Right ventricle myocardium inferior (tissue), 1 donor: ENCODE measurements at regions not wholly inside any gene's neighbourhood (a gene's known extent, or its start where the extent isn't known, plus 50 kb on each side); places are given as distances from the start of the nearest gene placed in this dataset.
"Not testable (repeated sequence)": the region's sequence is repeated elsewhere in the genome, so short reads cannot be mapped to it uniquely, and the experiment has no call there.

ENCODE experiments used
- ATAC-seq: fragments of 200-7000 bp; cut with Tn5 transposase; one replicate; pipeline ENCODE4 v1.9.1; 2020; ENCODE audit warnings: mild to moderate bottlenecking, moderate library complexity
- DNase-seq: peaks from one replicate; pipeline ENCODE4 v3.0.0; 2021; ENCODE audit errors: missing footprints
- intact Hi-C: fragments of 100-400 bp; cut with DNase I; formaldehyde crosslinking; loops from one replicate; pipeline ENCODE4 v1.11.0; 2022
- donor health status: DM: no; HTN: yes; CAD: no; lungs with severe emphysema.

- ATAC-seq (no peak), DNase-seq (no peak)
- intact Hi-C loops, result no loop called here
Measured at GRCh38 chrX:55813150-55813549, 95.6 kb downstream of the RRAGB start.

DNA sequence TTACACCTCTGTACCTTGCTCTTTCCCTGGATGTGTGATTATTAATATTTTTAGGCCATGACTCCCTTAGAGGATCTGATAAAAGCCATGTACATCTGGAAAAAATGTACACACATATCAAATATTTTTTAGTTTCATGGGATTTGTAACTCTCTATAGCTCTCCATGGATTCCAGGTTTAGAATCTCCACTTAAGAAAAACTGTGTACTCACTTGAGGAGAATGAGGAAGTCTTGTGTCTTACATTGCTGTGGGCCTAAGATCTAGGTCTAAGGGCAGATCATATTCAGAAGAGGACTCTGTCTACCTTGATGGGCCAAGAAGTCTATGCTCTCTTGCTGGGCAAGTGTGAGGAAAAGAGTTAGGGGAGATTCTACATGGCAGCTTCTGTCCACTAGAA lies 98.0 kb downstream of the RRAGB start:
- intact Hi-C loops, result no loop called here
- DNase-seq (no peak), ATAC-seq (no peak)

DNA sequence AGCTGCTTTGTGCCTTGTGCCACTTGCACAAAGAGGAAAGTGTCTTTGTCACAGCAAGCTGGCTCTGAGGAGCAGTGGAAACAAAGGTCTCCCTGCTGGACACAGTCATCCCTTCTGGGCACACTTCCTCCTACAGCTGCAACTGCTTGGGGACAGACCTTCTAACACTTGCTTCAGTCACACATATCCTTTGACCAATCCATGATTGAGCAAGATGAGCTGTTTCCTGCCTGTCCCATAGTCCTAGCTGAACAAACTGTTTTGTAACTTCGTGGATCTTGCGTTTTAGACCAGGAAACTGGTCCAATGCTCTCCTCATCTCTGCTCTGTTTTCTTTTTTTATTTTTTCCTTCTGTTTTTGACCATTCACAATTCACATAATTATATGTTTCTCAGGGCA lies 98.5 kb downstream of the RRAGB start:
- no peak for DNase-seq
- ATAC-seq, result no peak
- intact Hi-C loops, result no loop called here

GRCh38 chrX:55818673-55819375 lies 101.3 kb downstream of the RRAGB start:
- ATAC-seq (no peak), DNase-seq (no peak)
- intact Hi-C loops, result no loop called here

DNA sequence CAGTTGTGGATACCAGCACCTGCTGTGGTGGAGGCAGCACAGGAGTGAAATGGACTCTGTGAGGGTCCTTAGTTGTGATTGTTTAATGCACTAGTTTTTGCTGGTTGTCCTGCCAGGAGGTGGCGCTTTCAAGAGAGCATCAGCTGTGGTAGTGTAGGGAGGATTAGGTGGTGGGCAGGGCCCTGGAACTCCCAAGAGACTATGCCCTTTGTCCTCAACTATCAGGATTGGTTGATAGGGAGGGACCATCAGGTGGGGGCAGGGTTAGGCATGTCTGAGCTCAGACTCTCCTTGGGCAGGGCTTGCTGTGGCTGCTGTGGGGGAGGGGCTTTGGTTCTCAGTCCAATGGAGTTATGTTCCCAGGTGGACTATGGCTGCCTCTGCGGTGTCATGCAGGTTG lies 121.9 kb downstream of the RRAGB start:
- DNase-seq (no peak), ATAC-seq (no peak)
- intact Hi-C loops, result no loop called here

DNA sequence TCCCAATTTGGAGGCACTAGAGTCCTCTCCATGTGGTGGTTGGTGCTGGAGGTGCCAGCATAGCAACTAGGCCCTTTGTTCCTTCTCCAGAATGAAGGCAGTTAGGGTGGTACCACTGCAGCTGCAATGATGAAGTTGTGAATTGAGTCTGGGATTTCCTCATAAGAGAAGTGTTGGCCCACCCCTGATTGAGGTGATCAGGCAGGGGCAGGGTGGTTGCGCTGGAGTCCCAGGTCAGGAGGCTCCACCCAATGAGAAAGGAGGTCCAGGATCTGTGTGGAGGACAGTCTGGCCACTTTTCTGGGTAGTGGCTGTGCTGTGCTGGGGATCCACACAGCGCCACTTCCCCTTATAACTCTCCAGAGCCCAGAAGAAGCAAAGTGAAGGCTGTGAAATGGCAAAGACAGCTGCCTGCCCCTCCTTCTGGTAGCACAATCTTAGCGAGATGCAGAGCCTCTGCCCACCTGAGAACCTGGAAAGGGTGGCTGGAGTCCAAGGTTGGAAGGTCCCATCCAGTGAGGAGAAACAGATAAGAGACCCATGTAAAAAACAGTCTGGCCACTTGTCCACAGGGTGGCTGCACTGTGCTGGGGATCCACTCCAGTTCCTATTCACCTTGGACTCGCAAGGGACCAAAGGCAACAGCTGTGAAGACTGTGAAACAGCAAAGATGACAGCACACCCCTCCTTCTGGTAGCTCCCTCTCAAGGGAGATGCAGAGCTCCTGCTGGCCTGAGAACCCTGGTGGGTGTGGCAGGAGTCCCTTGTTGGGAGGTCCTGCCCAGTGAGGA lies 124.6 kb downstream of the RRAGB start:
- ATAC-seq (no peak), DNase-seq (no peak)
- intact Hi-C loops, result no loop called here

GRCh38 chrX:55866779-55867178 lies 149.2 kb downstream of the RRAGB start:
- DNase-seq, ATAC-seq, intact Hi-C loops: not testable (repeated sequence)

GRCh38 chrX:55867181-55867651 lies 149.7 kb downstream of the RRAGB start:
- intact Hi-C loops, result no loop called here
- ATAC-seq (no peak), DNase-seq (no peak)

DNA sequence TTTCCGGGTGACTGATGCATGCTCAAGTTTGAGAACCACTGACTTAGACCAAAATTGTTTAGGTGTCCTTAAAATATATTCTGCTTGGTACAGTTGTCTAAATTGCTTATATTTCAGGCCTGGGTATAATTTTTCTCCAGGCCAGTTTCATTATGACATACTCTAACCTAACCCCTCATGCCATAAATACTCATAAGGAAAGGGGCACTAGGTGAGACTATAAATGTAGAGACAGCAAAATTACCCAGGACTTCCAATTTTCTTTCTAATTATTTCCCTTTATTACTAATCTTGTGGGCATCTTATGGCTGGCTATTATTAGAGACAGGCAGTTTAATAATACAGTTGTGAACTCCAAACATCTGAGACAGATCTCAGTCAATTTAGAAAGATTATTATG lies 150.2 kb downstream of the RRAGB start:
- ATAC-seq (no peak), DNase-seq (no peak)
- intact Hi-C loops, result no loop called here

- intact Hi-C loops, result no loop called here
- no peak for ATAC-seq
- DNase-seq, result no peak
Measured at GRCh38 chrX:55874807-55875206, 157.3 kb downstream of the RRAGB start.

GRCh38 chrX:55883541-55883940 lies 166.0 kb downstream of the RRAGB start:
- DNase-seq, ATAC-seq, intact Hi-C loops: not testable (repeated sequence)

- peak; percentile 63 for DNase-seq
- peak; percentile 80 for ATAC-seq
- intact Hi-C loops, result no loop called here
Measured at GRCh38 chrX:55907968-55908607, 190.5 kb downstream of the RRAGB start.

DNA sequence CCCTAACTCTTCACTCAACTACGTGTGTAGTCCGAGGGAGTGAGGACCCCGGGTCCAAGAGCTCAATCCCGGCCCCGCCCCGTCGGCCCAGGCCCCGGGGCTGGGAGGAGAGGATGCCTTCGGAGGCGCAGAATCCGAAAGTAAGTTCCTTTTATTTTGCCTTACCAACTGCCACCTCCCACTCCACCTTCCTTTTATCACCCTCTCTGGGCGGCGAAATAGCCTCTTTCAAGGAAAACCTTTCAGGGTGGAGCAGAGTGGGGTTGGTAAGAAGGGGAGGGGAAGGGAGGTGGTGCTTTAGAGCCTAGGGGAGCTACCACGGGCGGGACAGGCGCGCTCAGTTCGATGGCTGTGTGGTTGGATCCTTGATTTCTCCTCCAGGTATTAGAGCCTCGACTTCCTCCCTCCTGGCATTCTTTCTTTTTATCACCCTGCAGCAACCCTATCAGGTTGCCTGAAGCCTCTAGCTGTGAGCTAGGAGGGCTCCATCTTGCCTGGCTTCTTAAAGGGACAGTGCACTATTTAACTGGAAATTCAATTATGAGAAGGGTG lies 191.2 kb downstream of the RRAGB start:
- DNase-seq (no peak), ATAC-seq (peak; percentile 42)
- intact Hi-C loops, result no loop called here

DNA sequence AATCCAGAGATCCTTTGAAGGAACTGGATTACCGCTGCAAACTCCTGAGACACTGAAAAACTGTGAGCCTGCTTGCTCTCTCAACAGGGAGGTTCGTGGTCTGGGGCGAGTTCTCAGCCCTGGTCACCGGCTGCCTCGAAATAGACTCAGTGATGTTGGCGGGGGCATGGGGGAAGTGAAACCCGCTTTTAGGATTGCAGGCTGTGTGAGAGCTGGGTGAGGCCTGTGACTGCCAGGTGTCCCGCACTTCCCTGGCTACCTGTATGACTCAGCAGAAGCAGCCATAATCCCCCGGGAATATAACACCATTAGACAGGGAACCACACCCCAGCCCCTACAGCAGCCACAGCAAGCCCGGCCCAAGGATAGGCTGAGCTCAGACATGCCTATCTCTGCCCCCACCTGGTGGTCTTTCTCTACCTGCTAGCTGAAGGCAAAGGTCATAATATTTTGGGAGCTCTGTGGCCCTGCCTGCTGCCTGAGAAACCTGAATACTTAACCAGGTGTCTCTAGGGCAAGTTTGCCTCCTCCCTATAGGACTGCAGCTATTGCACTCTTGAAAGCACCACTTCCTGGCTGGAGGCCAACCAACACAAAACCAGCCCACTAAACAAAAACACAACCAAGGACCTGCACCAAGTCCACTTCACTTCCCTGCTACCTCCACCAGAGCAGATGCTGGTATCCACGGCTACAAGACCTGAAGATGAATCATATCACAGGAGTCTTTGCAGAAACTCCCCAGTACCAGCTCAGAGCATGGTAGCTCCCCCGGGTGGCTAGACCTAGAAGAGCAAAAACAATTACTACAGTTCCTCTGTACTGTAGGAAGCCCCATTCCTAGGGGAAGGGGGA lies 202.0 kb downstream of the RRAGB start:
- intact Hi-C loops, result no loop called here
- ATAC-seq, result no peak

GRCh38 chrX:55924574-55924973 lies 207.0 kb downstream of the RRAGB start:
- ATAC-seq (no peak), DNase-seq (no peak)
- intact Hi-C loops, result no loop called here

More for the DNA sequence above, 202.0 kb downstream of the RRAGB start:
- DNase-seq, result peak; percentile 51

DNA sequence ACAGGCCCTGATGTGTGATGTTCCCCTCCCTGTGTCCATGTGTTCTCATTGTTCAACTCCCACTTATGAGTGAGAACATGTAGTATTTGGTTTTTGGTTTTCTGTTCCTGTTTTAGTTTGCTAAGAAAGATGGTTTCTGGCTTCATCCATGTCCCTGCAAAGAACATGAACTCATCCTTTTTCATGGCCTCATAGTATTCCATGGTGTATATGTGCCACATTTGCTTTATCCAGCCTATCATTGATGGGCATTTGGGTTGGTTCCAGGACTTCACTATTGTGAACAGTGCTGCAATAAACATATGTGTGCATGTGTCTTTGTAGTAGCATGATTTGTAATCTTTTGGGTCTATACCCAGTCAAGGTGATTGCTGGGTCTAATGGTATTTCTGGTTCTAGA lies 211.0 kb downstream of the RRAGB start:
- ATAC-seq, intact Hi-C loops, DNase-seq: not testable (repeated sequence)
